ENCODE measurements at regions not wholly inside any gene's neighbourhood (a gene's known extent, or its start where the extent isn't known, plus 50 kb on each side); places are given as distances from the start of the nearest gene placed in this dataset.

DNA sequence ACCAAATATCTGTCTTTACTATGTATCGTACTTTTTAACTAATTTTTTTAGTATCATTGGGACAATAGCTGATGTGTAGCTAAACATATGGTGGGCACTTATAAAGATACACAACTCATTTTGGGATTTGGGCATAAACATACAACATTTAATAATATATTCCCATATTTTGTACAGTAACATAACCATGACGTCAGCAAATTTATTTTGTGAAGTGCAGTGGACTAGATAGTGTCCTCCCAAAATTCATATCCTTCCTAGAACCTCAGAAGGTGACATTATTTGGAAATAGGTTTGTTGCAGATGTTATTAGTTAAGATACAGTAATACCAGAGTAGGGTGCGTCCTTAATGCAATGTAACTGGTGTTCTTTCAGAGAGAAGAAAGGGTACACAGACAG lies 356.7 kb downstream of the CDH7 start:
- TF ChIP-seq, protein P1, sequence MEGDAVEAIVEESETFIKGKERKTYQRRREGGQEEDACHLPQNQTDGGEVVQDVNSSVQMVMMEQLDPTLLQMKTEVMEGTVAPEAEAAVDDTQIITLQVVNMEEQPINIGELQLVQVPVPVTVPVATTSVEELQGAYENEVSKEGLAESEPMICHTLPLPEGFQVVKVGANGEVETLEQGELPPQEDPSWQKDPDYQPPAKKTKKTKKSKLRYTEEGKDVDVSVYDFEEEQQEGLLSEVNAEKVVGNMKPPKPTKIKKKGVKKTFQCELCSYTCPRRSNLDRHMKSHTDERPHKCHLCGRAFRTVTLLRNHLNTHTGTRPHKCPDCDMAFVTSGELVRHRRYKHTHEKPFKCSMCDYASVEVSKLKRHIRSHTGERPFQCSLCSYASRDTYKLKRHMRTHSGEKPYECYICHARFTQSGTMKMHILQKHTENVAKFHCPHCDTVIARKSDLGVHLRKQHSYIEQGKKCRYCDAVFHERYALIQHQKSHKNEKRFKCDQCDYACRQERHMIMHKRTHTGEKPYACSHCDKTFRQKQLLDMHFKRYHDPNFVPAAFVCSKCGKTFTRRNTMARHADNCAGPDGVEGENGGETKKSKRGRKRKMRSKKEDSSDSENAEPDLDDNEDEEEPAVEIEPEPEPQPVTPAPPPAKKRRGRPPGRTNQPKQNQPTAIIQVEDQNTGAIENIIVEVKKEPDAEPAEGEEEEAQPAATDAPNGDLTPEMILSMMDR (IDR thresholded peaks at IDR 0.05), result no peak
- no peak for TF ChIP-seq POLR2A (IDR thresholded peaks at IDR 0.05)
- no peak for TF ChIP-seq POLR2AphosphoS5 (IDR thresholded peaks at IDR 0.05)
- no peak for TF ChIP-seq EP300 (IDR thresholded peaks at IDR 0.05)
